ENCODE measurements at regions not wholly inside any gene's neighbourhood (a gene's known extent, or its start where the extent isn't known, plus 50 kb on each side); places are given as distances from the start of the nearest gene placed in this dataset.

- no peak for TF ChIP-seq ZGPAT (CRISPR knock-in tag; IDR thresholded peaks at IDR 0.05)
- no peak for TF ChIP-seq ZNF629 (CRISPR knock-in tag; conservative IDR thresholded peaks at IDR 0.05)
- TF ChIP-seq FOXA1 (IDR thresholded peaks at IDR 0.05): no peak
- TF ChIP-seq FOXA1 (CRISPR knock-in tag; IDR thresholded peaks at IDR 0.05): no peak
- no peak for TF ChIP-seq TFE3 (CRISPR knock-in tag; IDR thresholded peaks at IDR 0.05)
- no peak for TF ChIP-seq TFDP2 (CRISPR knock-in tag; IDR thresholded peaks at IDR 0.05)
- no peak for TF ChIP-seq FOXO4 (CRISPR knock-in tag; conservative IDR thresholded peaks at IDR 0.05)
- TF ChIP-seq NFE2L1 (CRISPR knock-in tag; IDR thresholded peaks at IDR 0.05; ENCODE audit: borderline replicate concordance): no peak
These were observed 101.8 kb upstream of the PREP start (continued) for GRCh38 chr6:105504706-105505105.

GRCh38 chr6:105503641-105504040 is 100.8 kb upstream of the PREP start:
- no peak overlapping the region for H3K27ac ChIP-seq (ENCODE audit: extremely low read length, insufficient read depth, low read length)
- H3K36me3 ChIP-seq (replicated peaks in 1 of 2; ENCODE audit: control insufficient read depth in 1 of 2, insufficient read depth in 2 of 2, low read length in 2 of 2): no peaks in the 10 kb centered on the region
- 5% methylated on average over 2 of the region's 2 CpGs for WGBS (ENCODE audit: low lambda C conversion rate)
- ChIA-PET CTCF (ENCODE audit: low intra/inter-chr PET ratio, low total read pairs) (no interaction called here), POLR2A (no interaction called here)
- no peak for ATAC-seq
- H3K9me3 ChIP-seq (ENCODE audit: low read length): no peaks in the 10 kb centered on the region
- H3K9ac ChIP-seq (ENCODE audit: insufficient read depth, low read depth, low read length): no peak overlapping the region
- H3K4me2 ChIP-seq (ENCODE audit: low read depth, low read length): no peak overlapping the region
- no peak overlapping the region for H2AFZ ChIP-seq (ENCODE audit: low read length)
- TF ChIP-seq ZNF337 (CRISPR knock-in tag; IDR thresholded peaks at IDR 0.05; ENCODE audit: borderline replicate concordance, low read depth): no peak
- no peak for TF ChIP-seq AFF4 (CRISPR knock-in tag; IDR thresholded peaks at IDR 0.05)
- no peak for TF ChIP-seq ZC3H13 (CRISPR knock-in tag; IDR thresholded peaks at IDR 0.05)
- TF ChIP-seq ZSCAN31 (CRISPR knock-in tag; IDR thresholded peaks at IDR 0.05; ENCODE audit: low read depth): no peak
- TF ChIP-seq FOSL1 (CRISPR knock-in tag; IDR thresholded peaks at IDR 0.05; ENCODE audit: borderline replicate concordance): no peak
- H3K79me2 ChIP-seq (ENCODE audit: insufficient read depth, low read length): no peaks in the 10 kb centered on the region
- H3K27me3 ChIP-seq (ENCODE audit: control insufficient read depth in 1 of 2, insufficient read depth in 2 of 2, low read length in 2 of 2): no peaks in the 10 kb centered on the region; a peak in 2 of 5 replicates
- no peak for DNase-seq (ENCODE audit: low spot score)
- H3K4me1 ChIP-seq (ENCODE audit: insufficient read depth, low read length): no peaks in the 10 kb centered on the region
- no TSS peak for BruUV-seq (replicated peaks)
- no peak overlapping the region for H3K4me3 ChIP-seq (replicated peaks in 1 of 3; ENCODE audit: insufficient read depth in 1 of 3, low read depth in 2 of 3, low read length in 3 of 3)
- intact Hi-C loops (cut with micrococcal nuclease; ENCODE audit: unreplicated experiment) (no loop called here), in situ Hi-C loops (cut with HindIII; ENCODE audit: extremely low pct_ligation_motif_present, low pct_unique_long_range_greater_than_20kb) (no loop called here)
- no peaks in the 10 kb centered on the region for H4K20me1 ChIP-seq (ENCODE audit: insufficient read depth, low read length)
- no peak for FAIRE-seq
